Nephron progenitor cell (in vitro differentiated cells): ENCODE measurements at regions not wholly inside any gene's neighbourhood (a gene's known extent, or its start where the extent isn't known, plus 50 kb on each side); places are given as distances from the start of the nearest gene placed in this dataset.

Experiments used
- DNase-seq: peaks from one replicate; pipeline ENCODE4 v3.0.0; 2021
- H3K27ac Mint-ChIP-seq: 2 replicates; pipeline ENCODE4 v1.8.0; 2021; ENCODE audit warnings: mild to moderate bottlenecking, moderate library complexity, mixed read lengths
- H3K27me3 Mint-ChIP-seq: 2 replicates; pipeline ENCODE4 v1.8.0; 2021; ENCODE audit warnings: mild to moderate bottlenecking, low read depth, mixed read lengths; ENCODE audit not compliant: poor library complexity
- H3K36me3 Mint-ChIP-seq: 2 replicates; pipeline ENCODE4 v1.8.0; 2021; ENCODE audit warnings: low read depth, mixed read lengths
- H3K4me1 Mint-ChIP-seq: 2 replicates; pipeline ENCODE4 v1.8.0; 2021; ENCODE audit warnings: mixed read lengths
- H3K4me3 Mint-ChIP-seq: 2 replicates; pipeline ENCODE4 v1.8.0; 2021; ENCODE audit warnings: mild to moderate bottlenecking, moderate library complexity, mixed read lengths
- H3K9me3 Mint-ChIP-seq: 2 replicates; pipeline ENCODE4 v1.8.0; 2021; ENCODE audit warnings: mild to moderate bottlenecking, moderate library complexity, mixed read lengths
- TF ChIP-seq, protein P1 (sequence below): fragments of 200-600 bp; sonication (generic); IDR thresholded peaks from 2 replicates; pipeline ENCODE4 v1.5.0; 2021; ENCODE audit warnings: antibody characterized with exemption

DNA sequence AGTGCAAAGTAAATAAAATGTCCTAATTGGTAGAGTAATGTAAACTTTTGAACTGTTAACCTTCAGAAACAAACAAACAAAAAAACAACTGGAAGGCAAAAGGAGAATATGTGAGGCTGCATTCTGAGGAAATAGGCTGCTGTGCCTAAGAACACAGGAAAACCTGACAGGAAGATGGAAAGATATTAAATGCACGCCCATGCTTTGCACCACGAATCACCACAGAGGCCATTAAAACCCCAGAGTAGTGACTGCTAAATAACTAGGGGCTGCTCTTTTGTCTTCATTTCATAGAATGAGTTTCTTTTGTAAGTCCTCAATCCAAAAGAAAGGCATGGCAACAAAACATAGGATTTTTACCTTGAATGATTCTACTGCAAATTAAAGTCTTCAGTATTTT lies 436.0 kb downstream of the RAB38 start:
- H3K36me3 Mint-ChIP-seq, result no peaks in the 10 kb centered on the region
- no peaks in the 10 kb centered on the region for H3K27me3 Mint-ChIP-seq
- H3K4me3 Mint-ChIP-seq, result no peak overlapping the region
- DNase-seq, result no peak
- H3K27ac Mint-ChIP-seq, result peak overlapping the region; percentile 72
- H3K4me1 Mint-ChIP-seq, result peaks cover 27% of the 10 kb centered on the region
- TF ChIP-seq, protein P1, sequence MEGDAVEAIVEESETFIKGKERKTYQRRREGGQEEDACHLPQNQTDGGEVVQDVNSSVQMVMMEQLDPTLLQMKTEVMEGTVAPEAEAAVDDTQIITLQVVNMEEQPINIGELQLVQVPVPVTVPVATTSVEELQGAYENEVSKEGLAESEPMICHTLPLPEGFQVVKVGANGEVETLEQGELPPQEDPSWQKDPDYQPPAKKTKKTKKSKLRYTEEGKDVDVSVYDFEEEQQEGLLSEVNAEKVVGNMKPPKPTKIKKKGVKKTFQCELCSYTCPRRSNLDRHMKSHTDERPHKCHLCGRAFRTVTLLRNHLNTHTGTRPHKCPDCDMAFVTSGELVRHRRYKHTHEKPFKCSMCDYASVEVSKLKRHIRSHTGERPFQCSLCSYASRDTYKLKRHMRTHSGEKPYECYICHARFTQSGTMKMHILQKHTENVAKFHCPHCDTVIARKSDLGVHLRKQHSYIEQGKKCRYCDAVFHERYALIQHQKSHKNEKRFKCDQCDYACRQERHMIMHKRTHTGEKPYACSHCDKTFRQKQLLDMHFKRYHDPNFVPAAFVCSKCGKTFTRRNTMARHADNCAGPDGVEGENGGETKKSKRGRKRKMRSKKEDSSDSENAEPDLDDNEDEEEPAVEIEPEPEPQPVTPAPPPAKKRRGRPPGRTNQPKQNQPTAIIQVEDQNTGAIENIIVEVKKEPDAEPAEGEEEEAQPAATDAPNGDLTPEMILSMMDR, result no peak
- no peaks in the 10 kb centered on the region for H3K9me3 Mint-ChIP-seq

- no peak for DNase-seq
- H3K27me3 Mint-ChIP-seq, result no peaks in the 10 kb centered on the region
- no peaks in the 10 kb centered on the region for H3K9me3 Mint-ChIP-seq
- peaks cover 27% of the 10 kb centered on the region for H3K4me1 Mint-ChIP-seq
- TF ChIP-seq, protein P1, result no peak
- H3K4me3 Mint-ChIP-seq, result no peak overlapping the region
- no peak overlapping the region for H3K27ac Mint-ChIP-seq
- H3K36me3 Mint-ChIP-seq, result no peaks in the 10 kb centered on the region
Observed at GRCh38 chr11:87736928-87737327, 438.3 kb downstream of the RAB38 start.

- no peak for DNase-seq
- H3K9me3 Mint-ChIP-seq, result no peaks in the 10 kb centered on the region
- TF ChIP-seq, protein P1, result no peak
- H3K36me3 Mint-ChIP-seq, result no peaks in the 10 kb centered on the region
- no peak overlapping the region for H3K27ac Mint-ChIP-seq
- H3K27me3 Mint-ChIP-seq, result no peaks in the 10 kb centered on the region
- no peak overlapping the region for H3K4me3 Mint-ChIP-seq
- no peaks in the 10 kb centered on the region for H3K4me1 Mint-ChIP-seq
Observed at GRCh38 chr11:87726506-87726905, 448.7 kb downstream of the RAB38 start.

DNA sequence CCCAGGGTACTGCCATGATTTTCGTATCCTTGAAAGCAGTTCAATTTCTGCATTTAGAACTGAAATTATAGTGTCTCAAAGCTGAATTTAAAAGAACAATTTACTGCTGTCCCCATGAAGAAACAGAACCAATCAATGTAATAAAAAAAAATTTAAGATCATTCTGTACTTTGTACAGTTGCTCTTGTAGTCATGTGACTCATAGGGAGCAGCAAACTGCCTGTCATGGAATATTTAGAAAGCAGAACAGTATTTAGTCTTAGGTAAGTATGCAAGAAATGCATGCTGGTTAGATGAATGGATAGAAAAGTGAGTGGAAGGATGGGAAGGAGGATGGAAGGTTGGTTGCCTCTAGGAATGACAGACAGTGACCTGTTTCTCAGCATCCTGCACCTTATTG lies 450.9 kb downstream of the RAB38 start:
- DNase-seq, result no peak
- TF ChIP-seq, protein P1, result no peak
- Mint-ChIP-seq H3K36me3 (no peaks in the 10 kb centered on the region), H3K9me3 (no peaks in the 10 kb centered on the region), H3K4me3 (no peak overlapping the region), H3K27me3 (no peaks in the 10 kb centered on the region), H3K27ac (no peak overlapping the region), H3K4me1 (no peaks in the 10 kb centered on the region)

GRCh38 chr11:87722756-87723565 lies 452.3 kb downstream of the RAB38 start:
- no peak overlapping the region for H3K27ac Mint-ChIP-seq

More at GRCh38 chr11:87722756-87723565, 452.3 kb downstream of the RAB38 start:
- Mint-ChIP-seq H3K27me3 (no peaks in the 10 kb centered on the region), H3K9me3 (no peaks in the 10 kb centered on the region), H3K4me1 (no peaks in the 10 kb centered on the region), H3K36me3 (no peaks in the 10 kb centered on the region), H3K4me3 (no peak overlapping the region)
- peak; percentile 23 for DNase-seq
- TF ChIP-seq, protein P1, result peak; percentile 58
